ENCODE measurements at regions not wholly inside any gene's neighbourhood (a gene's known extent, or its start where the extent isn't known, plus 50 kb on each side); places are given as distances from the start of the nearest gene placed in this dataset.

DNA sequence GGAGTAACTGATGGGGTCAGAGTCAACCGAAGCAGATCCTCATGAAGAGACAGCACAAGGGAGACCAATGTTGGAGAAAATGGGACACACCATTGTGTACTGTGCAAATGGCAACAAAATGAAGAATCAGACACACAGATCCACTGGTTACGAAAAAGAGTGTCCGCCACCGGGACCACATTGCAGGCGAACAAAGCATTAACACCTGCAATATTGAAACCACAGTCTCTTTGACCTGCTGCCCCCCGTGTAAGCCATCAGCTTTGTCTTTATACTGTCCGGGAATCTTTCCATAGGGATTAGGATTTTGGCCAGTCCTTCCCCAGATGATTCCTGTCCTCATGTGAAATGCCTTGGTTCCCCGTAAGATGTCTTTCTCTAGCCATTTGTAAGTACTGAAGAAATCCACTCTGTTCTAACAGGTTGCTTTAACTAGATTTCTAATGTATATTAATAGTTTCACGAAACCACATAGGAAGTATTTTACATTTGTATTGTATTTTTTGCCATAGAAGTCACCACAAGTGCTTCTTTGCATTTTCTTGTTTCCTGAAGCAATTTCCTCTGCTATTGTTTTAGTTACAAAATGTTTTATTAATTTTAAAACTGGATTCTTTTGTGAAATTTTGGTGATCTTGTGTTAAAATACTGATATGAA is 140.8 kb upstream of the NFE2L3 start:
- no peak for DNase-seq

DNA sequence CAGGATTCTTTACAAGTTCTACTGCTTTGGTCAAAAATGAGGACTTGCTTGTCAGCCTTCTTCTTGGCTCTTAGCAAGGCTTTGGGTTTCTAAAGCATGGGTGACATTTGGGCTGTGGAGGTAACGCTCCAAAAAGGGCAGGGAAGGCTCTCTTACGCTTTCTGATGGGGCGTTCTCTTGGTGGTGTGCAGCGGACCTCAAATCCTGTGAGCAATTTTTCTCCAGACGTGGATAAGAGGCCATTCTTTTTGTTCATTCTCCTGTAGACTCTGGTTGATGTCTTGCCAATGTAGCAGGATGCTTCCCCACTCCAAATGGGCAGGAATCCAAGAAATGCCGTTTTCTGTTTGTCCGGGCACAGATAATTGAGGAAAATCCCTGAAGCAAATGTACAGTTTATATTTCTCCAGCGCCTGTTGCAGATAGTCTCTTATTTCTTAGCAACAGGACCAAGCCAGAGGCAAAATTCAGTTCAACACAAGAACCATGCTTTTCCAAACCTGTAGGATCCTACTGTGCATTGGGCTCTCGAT is 138.4 kb upstream of the NFE2L3 start:
- DNase-seq, result no peak

DNA sequence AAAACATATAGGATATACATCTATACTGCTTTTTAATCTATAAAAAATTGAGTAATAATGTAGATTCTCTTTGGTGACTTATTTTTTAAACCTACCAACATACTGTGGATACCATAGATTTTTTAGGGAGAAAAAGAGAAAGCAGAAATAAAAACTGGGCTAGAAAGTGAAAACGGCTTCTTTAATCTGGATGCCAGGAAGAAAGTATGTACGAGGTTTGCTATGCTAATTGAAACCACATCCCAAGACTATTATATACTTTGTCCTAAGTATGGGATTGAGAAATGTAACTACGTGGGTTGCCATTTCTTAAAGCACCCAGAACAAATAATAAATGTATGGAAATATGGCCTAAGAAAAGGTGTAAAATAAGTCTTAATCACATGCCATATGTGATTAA is 129.0 kb upstream of the NFE2L3 start:
- DNase-seq, result no peak

DNA sequence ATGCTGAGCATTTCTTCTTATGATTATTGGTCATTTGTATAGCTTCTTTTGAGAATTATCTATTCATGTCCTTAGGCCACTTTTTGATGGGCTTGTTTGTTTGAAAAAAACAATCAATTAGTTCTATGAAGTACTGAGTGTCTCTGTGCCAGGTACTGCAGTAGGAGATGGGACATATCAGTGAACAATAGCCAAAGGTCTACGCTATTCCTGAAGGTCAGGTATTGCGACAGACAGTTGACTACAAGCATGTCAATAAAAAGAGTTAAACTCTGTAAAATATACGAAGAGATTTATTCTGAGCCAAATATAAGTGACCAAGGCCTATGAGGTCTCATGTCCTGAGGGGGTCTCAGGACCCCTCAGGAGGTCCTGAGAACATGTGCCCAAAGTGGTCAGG is 122.1 kb upstream of the NFE2L3 start:
- DNase-seq, result no peak

- DNase-seq, result no peak
These were observed 117.6 kb upstream of the NFE2L3 start for GRCh38 chr7:26034391-26034790.

DNA sequence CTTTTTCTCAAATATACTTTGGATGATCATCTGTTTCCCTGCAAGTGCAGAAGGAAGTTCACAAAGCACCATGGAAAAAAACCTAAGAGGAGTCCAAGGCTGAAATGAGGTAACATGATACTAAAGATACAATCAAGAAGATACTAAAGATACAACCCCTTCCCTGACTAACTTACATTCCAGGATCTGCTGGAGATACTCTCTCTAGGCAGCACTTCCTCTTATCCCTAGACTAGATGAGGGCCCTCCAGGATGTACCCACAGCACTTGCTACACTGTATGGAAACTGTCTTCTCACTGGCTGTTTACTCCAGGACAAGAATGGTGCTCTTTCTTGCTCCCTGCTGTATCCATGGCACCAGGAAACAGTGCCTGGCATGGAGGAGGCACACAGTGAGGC is 116.4 kb upstream of the NFE2L3 start:
- no peak for DNase-seq

- DNase-seq, result no peak
These were observed 115.9 kb upstream of the NFE2L3 start for GRCh38 chr7:26036092-26036491.

- DNase-seq, result no peak
These were observed 113.6 kb upstream of the NFE2L3 start for GRCh38 chr7:26038201-26038990.

- DNase-seq, result no peak
These were observed 111.9 kb upstream of the NFE2L3 start for GRCh38 chr7:26040085-26040484.

GRCh38 chr7:26042237-26042636 is 109.8 kb upstream of the NFE2L3 start:
- no peak for DNase-seq

DNA sequence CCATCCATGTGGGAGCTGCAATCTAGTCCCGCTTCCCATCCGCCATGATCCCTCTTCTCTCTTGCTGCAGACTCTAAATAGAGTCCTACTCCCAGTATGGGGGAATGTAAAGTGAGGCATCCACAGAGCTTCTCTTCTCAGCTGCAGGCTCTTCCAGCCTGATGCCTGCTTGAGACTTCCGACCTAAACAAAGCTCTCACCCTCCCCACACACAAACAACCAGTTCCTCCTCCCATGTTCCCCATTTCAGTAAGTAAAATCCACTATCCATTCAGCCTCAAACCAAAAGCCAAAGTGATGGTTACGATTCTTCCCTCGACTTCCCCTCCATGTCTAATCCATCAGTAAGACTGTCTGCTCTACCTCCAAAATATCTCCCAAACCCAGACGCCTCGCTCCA is 108.2 kb upstream of the NFE2L3 start:
- DNase-seq, result no peak

GRCh38 chr7:26044320-26044719 is 107.7 kb upstream of the NFE2L3 start:
- no peak for DNase-seq

DNA sequence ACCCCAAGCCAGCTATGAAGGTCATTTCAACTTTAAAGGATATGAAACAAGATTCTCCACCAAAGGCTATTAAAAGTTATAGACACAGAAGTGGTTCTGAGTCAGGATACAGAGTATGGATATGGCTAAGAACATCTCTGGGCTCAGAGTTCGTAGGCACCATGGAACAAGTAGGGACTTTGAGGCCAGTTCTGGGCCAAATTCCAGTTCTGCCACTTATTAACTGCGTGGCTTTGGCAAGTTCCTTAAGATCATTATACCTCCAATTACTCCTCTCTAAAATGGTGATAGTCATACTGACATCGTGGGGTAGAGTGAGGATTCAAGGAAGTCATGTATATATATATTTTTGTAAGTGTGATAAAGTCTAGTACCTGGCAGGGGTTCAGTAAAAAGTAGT is 105.8 kb upstream of the NFE2L3 start:
- DNase-seq, result no peak

- no peak for DNase-seq
These were observed 105.1 kb upstream of the NFE2L3 start for GRCh38 chr7:26046878-26047277.

DNA sequence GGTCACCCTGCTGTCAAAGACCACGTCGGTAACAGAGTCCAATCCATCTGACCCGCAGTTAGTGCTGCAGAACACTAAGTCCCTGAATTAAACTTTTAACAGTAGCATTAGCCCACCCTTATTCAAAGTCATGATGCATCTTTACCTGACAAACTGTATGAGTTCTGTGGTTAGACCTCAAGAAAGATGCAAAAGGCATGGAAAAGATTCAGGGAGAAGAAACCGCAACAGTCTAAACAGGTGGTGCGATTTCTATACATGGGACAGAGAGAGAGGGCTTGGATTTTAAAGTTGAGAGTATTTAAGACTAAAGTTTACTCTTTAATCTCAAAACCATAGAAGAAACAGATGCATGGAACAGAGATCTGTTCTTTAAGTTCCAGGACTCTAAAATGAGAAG is 103.3 kb upstream of the NFE2L3 start:
- no peak for DNase-seq

- no peak for DNase-seq
These were observed 102.9 kb upstream of the NFE2L3 start for GRCh38 chr7:26049081-26049480.

- DNase-seq, result no peak
These were observed 101.0 kb upstream of the NFE2L3 start for GRCh38 chr7:26051021-26051420.

GRCh38 chr7:26052706-26053105 is 99.3 kb upstream of the NFE2L3 start:
- DNase-seq, result no peak

GRCh38 chr7:26054386-26054785 is 97.6 kb upstream of the NFE2L3 start:
- DNase-seq, result no peak

- DNase-seq, result no peak
These were observed 96.8 kb upstream of the NFE2L3 start for GRCh38 chr7:26055241-26055640.

DNA sequence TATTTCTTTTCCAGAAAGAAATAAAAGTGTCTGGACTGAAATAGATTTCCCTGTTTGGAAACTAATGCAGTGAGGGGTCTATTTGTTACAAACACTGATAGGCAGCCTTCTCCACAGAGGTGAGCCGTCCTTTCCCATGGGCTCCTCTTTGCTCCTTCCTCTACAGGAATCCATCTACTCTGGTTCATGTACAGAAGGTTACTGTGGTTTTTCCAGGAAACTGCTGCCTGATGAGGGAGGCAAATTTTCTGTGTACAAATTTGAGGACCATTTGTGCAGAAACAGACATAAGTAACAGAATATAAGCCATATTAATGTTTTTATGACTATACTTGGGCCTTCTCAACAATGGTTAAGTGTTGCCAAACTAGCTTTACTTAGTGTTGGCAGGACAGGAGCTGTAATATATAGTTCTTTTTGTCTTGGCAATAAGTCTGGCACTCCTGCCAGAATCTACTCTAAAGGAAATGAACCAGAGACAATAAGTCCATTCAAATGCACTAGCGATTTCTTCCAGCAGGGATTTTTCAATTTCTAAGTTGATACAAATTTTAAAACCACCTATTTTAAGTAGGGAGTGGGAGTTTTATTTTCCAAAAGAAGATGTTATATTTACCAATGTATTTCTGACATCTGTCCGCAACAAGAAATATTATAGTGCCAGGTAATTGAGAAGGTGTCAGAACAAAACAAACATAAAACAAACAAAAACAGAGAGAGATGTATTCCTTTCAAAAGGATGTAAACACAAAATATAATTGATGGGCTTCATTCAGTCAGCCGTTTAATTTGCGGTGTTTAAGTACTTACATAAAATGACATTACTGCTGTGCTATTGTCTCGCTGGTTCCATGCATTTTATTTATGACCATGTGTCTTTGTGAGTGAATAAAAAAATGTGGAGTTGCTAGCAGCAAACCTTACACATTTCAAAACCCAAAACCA is 91.0 kb upstream of the NFE2L3 start:
- DNase-seq, result no peak

- DNase-seq, result no peak
These were observed 90.1 kb upstream of the NFE2L3 start for GRCh38 chr7:26061678-26062603.
